ENCODE measurements at regions not wholly inside any gene's neighbourhood (a gene's known extent, or its start where the extent isn't known, plus 50 kb on each side); places are given as distances from the start of the nearest gene placed in this dataset.
"Not testable (repeated sequence)": the region's sequence is repeated elsewhere in the genome, so short reads cannot be mapped to it uniquely, and the experiment has no call there.

DNA sequence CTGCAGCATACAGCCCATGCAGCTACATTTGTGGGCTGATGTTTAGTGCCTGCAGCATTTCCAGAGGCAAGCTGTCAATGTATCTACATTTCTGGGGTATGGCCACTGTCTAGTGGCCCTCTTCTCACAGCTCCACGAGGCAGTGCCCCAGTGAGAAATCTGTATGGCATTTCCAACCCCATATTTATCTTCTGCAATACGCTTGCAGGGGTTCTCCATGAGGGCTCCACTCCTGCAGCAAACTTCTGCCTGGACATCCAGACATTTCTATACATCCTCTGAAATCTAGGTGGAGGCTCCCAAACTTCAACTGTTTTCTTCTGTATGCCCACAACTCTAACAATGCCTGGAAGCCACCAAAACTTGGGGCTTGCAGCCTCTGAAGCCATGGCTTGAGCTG lies 502.3 kb downstream of the C6orf118 start:
- no peak for DNase-seq

DNA sequence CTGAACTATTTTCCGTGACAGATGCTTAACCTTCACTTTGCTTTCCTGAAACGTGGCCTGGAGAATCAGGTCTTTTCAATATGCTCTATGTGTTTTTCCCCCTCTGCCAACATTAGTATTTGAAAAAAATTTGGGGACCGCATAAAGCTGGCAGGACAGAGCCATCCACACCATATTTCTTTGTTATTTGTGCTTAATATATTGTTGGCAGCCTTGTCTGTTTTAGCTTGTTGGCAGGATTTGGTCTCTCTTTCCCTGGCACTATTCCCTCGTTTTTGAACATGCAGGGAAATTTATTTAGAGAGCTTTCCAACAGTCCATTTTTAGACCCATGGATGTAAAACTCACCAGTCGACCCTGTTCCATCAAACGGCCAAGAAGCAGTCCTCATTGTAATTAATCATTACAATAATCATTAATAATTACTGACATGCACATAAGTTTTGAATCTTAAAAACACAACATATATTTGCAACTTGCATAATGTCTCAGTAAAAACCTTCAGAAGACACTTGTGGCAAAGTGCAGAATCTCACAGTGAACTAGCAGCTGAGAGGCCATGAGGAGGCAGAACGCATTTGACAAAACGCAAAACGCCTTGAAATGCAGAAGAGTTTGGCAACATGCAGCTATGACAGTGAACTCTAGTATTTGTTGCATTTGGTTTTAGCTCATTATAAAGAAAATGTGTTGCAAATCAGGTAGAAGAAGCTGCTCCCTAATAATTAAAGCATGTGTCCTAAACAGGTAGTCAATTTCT lies 514.2 kb downstream of the C6orf118 start:
- DNase-seq: no peak

DNA sequence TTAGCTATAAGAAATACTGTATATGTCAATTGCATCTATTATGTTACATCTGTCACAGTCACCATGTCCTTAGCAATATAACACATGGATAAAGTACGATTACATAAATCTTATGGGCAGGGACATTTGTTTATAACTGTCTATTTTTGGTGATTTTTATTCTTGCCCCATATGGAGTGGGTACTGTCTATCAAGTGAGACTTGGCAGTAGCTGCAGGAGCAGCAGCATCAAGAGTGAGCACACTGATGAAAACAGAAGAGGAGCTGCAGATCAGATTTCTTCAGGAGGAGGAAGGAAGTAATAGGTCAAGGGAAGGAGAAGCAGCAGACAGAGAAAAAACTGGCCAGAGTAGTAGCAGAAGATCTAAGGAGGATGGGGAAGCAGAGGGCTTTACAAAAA lies 516.7 kb downstream of the C6orf118 start:
- DNase-seq: no peak

DNA sequence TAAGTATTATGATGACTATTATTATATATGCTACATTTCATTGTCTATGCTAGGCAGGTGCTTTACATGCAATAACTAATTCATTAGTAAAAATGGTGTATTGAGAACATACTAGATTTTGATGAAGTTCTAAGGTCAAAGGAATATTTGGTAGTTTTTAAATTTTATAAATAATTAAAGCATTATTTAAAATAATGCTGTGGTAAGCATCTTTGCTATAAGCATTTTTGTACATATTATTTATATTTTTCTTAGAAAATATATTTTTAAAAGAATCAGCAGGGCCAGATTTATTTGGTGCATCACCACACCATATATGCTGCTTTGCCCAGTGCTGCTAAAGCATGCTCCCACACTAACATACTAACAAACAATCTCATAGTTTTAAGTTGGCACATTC lies 517.9 kb downstream of the C6orf118 start:
- DNase-seq: no peak

- DNase-seq: no peak
These were observed 545.6 kb downstream of the C6orf118 start for GRCh38 chr6:164763788-164764187.

GRCh38 chr6:164757451-164757850 lies 552.0 kb downstream of the C6orf118 start:
- DNase-seq: no peak

GRCh38 chr6:164756723-164757122 lies 552.7 kb downstream of the C6orf118 start:
- DNase-seq: no peak

DNA sequence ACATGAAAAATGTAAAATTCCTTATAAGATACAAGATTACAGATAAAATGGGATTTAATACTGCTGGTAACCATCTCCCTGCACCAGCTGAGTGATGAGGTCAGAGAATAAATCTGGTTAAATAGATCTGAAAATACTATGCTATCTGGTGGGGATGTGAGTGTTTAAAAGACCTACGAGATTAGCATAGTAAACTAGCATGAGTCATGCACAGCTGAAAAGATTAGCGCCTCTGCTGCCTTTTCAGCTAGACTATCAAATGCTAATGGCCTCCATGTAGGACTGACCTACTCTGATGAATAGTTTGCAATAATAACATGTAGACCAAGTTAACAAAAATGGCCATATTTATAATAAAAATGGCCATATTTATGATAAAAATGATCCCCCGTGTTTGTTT lies 553.3 kb downstream of the C6orf118 start:
- no peak for DNase-seq

- peak; percentile 63 for DNase-seq
These were observed 555.9 kb downstream of the C6orf118 start for GRCh38 chr6:164753517-164753916.

GRCh38 chr6:164751395-164751794 lies 558.0 kb downstream of the C6orf118 start:
- DNase-seq: no peak

DNA sequence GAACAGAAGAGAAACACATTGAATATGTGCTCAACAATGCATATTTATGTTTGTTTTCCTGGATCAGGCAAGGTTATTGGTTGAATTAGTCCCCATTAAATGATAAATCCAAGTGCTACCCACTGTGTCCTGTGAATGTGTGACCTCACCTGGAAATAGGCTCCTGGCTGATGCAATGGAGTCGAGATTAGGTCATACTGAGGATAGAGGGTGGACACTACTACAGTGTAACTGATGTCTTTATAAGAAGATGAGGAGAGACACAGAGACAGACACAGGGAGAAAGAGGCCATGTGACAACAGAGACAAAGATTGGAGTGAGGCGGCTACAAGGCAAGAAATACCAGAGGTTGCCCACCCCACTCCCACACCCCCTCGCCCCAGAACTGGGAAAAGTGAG lies 559.3 kb downstream of the C6orf118 start:
- DNase-seq: no peak

- DNase-seq: peak; percentile 48
These were observed 560.0 kb downstream of the C6orf118 start for GRCh38 chr6:164749221-164750064.

- no peak for DNase-seq
These were observed 565.1 kb downstream of the C6orf118 start for GRCh38 chr6:164744301-164744700.

DNA sequence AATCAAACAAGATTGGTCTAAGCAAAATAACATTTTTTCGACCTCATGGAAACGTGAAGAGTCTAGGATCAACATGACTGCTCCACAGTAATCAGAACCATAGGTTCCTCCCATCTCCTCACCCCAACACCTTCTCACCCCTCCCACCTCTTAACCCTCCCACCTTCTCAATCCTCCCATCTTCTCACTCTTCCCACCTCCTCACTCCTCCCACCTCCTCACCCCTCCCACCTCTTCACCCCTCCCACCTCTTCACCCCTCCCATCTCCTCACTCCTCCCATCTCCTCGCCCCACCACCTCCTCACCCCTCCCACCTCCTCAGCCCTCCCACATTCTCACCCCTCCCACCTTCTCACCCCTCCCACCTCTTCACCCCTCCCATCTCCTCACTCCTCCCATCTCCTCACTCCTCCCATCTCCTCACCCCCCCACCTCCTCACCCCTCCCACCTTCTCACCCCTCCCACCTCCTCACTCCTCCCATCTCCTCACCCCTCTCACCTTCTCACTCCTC lies 567.4 kb downstream of the C6orf118 start:
- no peak for DNase-seq

- not testable (repeated sequence) for DNase-seq
These were observed 573.3 kb downstream of the C6orf118 start for GRCh38 chr6:164736090-164736489.

DNA sequence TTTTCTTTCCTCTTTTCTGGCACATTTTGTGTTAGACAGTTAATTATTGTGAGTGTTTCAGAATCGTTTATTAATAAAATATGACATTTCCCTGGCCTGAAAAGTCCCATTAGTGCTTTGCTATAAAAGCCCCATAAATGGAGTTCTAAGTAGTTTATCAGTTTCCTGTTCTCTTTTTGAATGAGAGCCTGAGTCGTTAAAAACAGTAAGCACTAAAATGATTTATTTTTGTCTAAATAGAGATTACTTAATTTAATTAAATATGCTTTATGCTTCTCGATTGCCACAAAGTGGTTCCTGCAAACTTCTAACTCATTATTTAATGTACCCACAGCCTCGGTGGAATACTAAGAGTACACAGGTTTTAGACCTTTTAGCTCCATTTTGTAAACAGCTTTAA lies 577.9 kb downstream of the C6orf118 start:
- DNase-seq: no peak

DNA sequence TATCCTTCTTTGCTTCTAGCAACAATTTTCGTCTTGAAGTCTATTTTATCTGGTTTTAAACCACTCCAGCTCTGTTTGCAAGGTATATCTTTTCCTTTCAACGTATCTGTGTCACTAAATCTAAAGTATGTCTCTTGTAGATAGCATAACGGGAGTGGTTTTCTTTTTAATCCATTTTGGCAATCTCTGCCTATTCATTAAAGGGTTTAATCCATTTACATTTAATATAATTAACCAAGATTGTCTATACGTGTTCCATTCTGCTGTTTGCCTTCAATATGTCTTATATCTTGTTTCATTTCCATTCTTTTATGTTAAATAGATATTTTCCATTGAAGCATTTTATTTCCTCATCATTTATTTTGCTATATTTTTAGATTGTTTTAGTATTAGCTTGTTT lies 587.9 kb downstream of the C6orf118 start:
- no peak for DNase-seq

DNA sequence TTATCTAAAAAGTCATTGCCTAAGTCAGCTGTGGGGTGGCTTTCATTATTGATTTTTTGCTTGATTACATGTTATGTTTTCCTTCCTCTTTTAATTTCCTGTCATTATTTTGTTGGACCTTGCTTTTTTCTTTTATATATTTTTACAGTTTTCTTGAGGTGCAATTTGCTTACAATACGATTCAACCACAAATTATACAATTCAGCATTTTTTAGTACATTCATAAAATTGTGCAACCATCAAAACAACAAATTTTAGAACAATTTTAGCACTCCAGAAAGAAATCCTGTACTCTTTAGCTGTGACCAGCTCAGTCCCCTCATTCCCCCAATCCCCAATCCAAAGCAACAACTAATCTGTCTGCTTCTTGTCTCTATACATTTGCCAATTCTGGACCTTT lies 608.9 kb downstream of the C6orf118 start:
- DNase-seq: no peak

DNA sequence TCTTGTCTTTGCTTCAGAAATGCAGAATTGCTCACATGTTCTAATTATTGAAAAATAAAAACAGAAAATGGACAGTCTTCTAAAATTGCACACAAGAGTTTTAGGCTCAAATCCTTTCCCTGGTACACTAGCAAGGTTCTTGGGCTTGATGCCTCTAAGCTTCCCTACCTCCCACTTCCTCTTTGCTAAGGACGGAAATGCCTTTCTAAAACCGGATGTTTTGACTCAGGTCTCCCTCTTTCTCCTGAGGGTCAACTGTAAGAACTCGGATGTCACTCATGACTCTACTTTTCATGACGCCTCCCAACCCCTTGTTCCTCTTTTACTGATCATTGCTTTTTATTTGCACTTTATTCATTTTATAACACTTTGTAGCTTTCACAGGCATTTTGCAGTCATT lies 613.5 kb downstream of the C6orf118 start:
- no peak for DNase-seq

- DNase-seq: no peak
These were observed 615.0 kb downstream of the C6orf118 start for GRCh38 chr6:164694386-164694785.

DNA sequence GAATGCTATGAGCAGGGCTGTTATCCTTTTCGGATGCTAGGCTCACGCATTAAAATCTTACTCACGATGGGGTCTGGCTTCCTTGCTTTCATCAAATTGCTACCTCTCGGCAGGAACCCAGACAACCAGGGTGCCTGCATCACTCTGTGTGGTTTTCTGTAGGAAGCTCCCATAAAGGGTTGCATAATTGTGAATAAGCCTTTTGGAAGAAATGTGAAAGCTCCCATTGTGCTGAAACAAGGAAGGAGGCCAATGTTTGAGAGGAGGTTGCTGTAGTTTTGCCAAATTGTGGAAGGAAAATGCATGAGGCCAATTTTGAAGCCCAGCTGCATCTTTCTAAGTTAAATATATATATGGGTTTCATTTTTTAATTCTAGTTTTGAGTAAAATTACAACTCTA lies 615.5 kb downstream of the C6orf118 start:
- no peak for DNase-seq

- DNase-seq: no peak
These were observed 616.5 kb downstream of the C6orf118 start for GRCh38 chr6:164692772-164693510.
